SK-N-SH (cell line): ENCODE measurements at regions not wholly inside any gene's neighbourhood (a gene's known extent, or its start where the extent isn't known, plus 50 kb on each side); places are given as distances from the start of the nearest gene placed in this dataset.

Source experiments
- CTCF ChIA-PET: fragments of 300-600, 350-600 bp; formaldehyde crosslinking; extraction: SDS; loops from one replicate; lab custom pipeline; 2021; lab: Yijun Ruan, JAX
- POLR2A ChIA-PET: fragments of 350-600 bp; sonication (Branson Sonifier 250); formaldehyde crosslinking; extraction: SDS; loops from one replicate; lab custom pipeline; 2020; ENCODE audit warnings: antibody characterized with exemption, inconsistent platforms; lab: Yijun Ruan, JAX
- DNase-seq: peaks from one replicate; pipeline ENCODE4 v3.0.0; 2012
- H2AFZ ChIP-seq: fragments of 200-600 bp; sonication (generic); 2 replicates; pipeline ENCODE4 v1.8.1; 2016; ENCODE audit warnings: antibody characterized with exemption, mild to moderate bottlenecking, low read depth
- H3F3A ChIP-seq: fragments of 200-600 bp; sonication (generic); replicated peaks from 2 replicates; pipeline ENCODE3; 2016; ENCODE audit warnings: antibody characterized with exemption, mild to moderate bottlenecking; ENCODE audit not compliant: insufficient read depth
- H3K27ac ChIP-seq, 2 experiments: fragments of 200-500 bp in 1 of 2; fragments of 200-600 bp in 1 of 2; sonication (Bioruptor generic) in 1 of 2; sonication (generic), shearing (Covaris generic) in 1 of 2; 2 replicates each; pipeline versions ENCODE4 v1.5.1 to v1.6.1; 2014 to 2016; ENCODE audit warnings: low read depth in 2 of 2, inconsistent platforms in 1 of 2, low read length in 1 of 2, mild to moderate bottlenecking in 1 of 2, mixed read lengths in 1 of 2
- H3K27me3 ChIP-seq: fragments of 200-600 bp; sonication (generic), shearing (Covaris generic); 2 replicates; pipeline ENCODE4 v1.6.1; 2016; ENCODE audit warnings: mixed run types; ENCODE audit not compliant: insufficient read depth
- H3K36me3 ChIP-seq, 2 experiments: fragments of 200-500 bp in 1 of 2; fragments of 200-600 bp in 1 of 2; sonication (Bioruptor generic) in 1 of 2; sonication (generic) in 1 of 2; replicated peaks in 1 of 2; 2 replicates each; pipeline versions ENCODE3 to v1.5.1; 2014 to 2016; ENCODE audit warnings: low read length in 1 of 2, mild to moderate bottlenecking in 1 of 2; ENCODE audit not compliant: insufficient read depth in 2 of 2, control insufficient read depth in 1 of 2
- H3K4me1 ChIP-seq, 2 experiments: fragments of 200-500 bp in 1 of 2; fragments of 200-600 bp in 1 of 2; sonication (Bioruptor generic) in 1 of 2; sonication (generic), shearing (Covaris generic) in 1 of 2; 2 replicates each; pipeline versions ENCODE4 v1.5.1 to v1.6.1; 2014 to 2016; ENCODE audit warnings: low read depth in 1 of 2, low read length in 1 of 2, mixed run types in 1 of 2; ENCODE audit not compliant: insufficient read depth in 2 of 2, control insufficient read depth in 1 of 2
- H3K4me2 ChIP-seq: fragments of 200-600 bp; sonication (generic), shearing (Covaris generic); 2 replicates; pipeline ENCODE4 v1.6.1; 2017; ENCODE audit warnings: mixed run types
- H3K4me3 ChIP-seq, 2 experiments: fragments of 200-500 bp in 1 of 2; fragments of 200-600 bp in 1 of 2; sonication (Bioruptor generic) in 1 of 2; sonication (generic), shearing (Covaris generic) in 1 of 2; 2 replicates each; pipeline versions ENCODE4 v1.5.1 to v1.8.1; 2014 to 2016; ENCODE audit warnings: low read depth in 2 of 2, inconsistent platforms in 1 of 2, low read length in 1 of 2, mild to moderate bottlenecking in 1 of 2, mixed read lengths in 1 of 2, moderate library complexity in 1 of 2
- H3K79me2 ChIP-seq: fragments of 200-600 bp; sonication (generic); 2 replicates; pipeline ENCODE4 v1.8.1; 2017; ENCODE audit warnings: mild to moderate bottlenecking; ENCODE audit not compliant: insufficient read depth
- H3K9ac ChIP-seq: fragments of 200-600 bp; sonication (generic); 2 replicates; pipeline ENCODE4 v1.6.1; 2017; ENCODE audit warnings: mixed run types
- H3K9me2 ChIP-seq: fragments of 200-600 bp; sonication (generic); 2 replicates; pipeline ENCODE4 v1.6.1; 2017; ENCODE audit warnings: mixed run types
- H3K9me3 ChIP-seq: fragments of 200-600 bp; sonication (generic); 2 replicates; pipeline ENCODE4 v1.6.1; 2017; ENCODE audit warnings: mixed run types, mild to moderate bottlenecking, moderate library complexity
- H4K20me1 ChIP-seq: fragments of 200-600 bp; sonication (generic); 2 replicates; pipeline ENCODE4 v1.6.1; 2017; ENCODE audit warnings: mild to moderate bottlenecking, mixed run types; ENCODE audit not compliant: insufficient read depth
- CHD2 ChIP-seq: fragments of 150-350 bp; IDR thresholded peaks from 2 replicates; pipeline ENCODE4 v1.6.1; 2018; ENCODE audit warnings: low read length; ENCODE audit not compliant: partially characterized antibody
- ELF1 ChIP-seq: IDR thresholded peaks from 2 replicates; pipeline ENCODE4 v1.4.0; 2012
- FOSL2 ChIP-seq: IDR thresholded peaks from 2 replicates; pipeline ENCODE4 v1.4.0; 2012; ENCODE audit warnings: low read depth, mild to moderate bottlenecking, moderate library complexity, borderline replicate concordance
- JUND ChIP-seq: IDR thresholded peaks from 2 replicates; pipeline ENCODE4 v1.4.0; 2012
- MEF2A ChIP-seq: IDR thresholded peaks from 2 replicates; pipeline ENCODE4 v1.4.0; 2012; ENCODE audit warnings: low read depth, borderline replicate concordance
- RAD21 ChIP-seq: IDR thresholded peaks from 2 replicates; pipeline ENCODE4 v1.6.1; 2012; ENCODE audit warnings: mild to moderate bottlenecking, low read length
- RCOR1 ChIP-seq: fragments of 150-350 bp; IDR thresholded peaks from 2 replicates; pipeline ENCODE4 v1.6.1; 2017; ENCODE audit warnings: antibody characterized with exemption, low read length
- RXRA ChIP-seq: IDR thresholded peaks from 2 replicates; pipeline ENCODE4 v1.4.0; 2012; ENCODE audit warnings: low read depth, mild to moderate bottlenecking, borderline replicate concordance
- TAF1 ChIP-seq: IDR thresholded peaks from 2 replicates; pipeline ENCODE4 v1.6.1; 2012; ENCODE audit warnings: low read depth, mild to moderate bottlenecking, low read length, moderate library complexity, borderline replicate concordance
- TCF12 ChIP-seq: IDR thresholded peaks from 2 replicates; pipeline ENCODE4 v1.4.0; 2012
- YY1 ChIP-seq: IDR thresholded peaks from 2 replicates; pipeline ENCODE4 v1.4.0; 2012; ENCODE audit warnings: low read depth, mild to moderate bottlenecking
- WGBS: methylation state at CpG from one replicate; pipeline ENCODE4 v1.1.6; 2017; ENCODE audit warnings: low lambda C conversion rate; 5-methylcytosine and 5-hydroxymethylcytosine counted together
- TF ChIP-seq, protein P1 (sequence below): IDR thresholded peaks from 2 replicates; pipeline ENCODE4 v1.4.0; 2012; ENCODE audit warnings: low read depth, borderline replicate concordance
- TF ChIP-seq, protein P2 (sequence below): IDR thresholded peaks from 2 replicates; pipeline ENCODE4 v1.6.1; 2012; ENCODE audit warnings: mild to moderate bottlenecking, low read depth, low read length, moderate library complexity
- TF ChIP-seq, protein P3 (sequence below): fragments of 200-600 bp; sonication (generic); IDR thresholded peaks from 2 replicates; pipeline ENCODE4 v1.6.1; 2017; ENCODE audit warnings: antibody characterized with exemption, mild to moderate bottlenecking, moderate library complexity

DNA sequence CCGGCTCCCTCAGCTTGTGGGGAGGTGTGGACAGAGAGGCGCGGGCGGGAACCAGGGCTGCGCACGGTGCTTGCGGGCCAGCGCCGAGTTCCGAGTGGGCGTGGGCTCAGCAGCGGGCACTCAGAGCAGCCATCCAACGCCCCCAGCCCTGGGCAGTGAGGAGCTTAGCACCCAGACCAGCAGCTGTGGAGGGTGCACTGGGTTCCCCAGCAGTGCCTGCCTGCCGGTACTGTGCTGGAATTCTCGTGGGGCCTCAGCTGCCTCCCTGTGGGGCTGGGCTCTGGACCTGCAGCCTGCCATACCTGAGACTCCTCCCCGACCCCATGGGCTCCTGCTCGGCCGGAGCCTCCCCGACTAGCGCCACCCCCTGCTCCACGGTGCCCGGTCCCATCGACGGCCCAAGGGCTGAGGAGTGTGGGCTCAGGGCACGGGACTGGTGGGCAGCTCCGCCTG is 92.7 kb downstream of the MANEA start:
- H3K79me2 ChIP-seq, result no peaks in the 10 kb centered on the region
- no peak for DNase-seq
- ChIA-PET POLR2A (no interaction called here), CTCF (no interaction called here)
- no peaks in the 10 kb centered on the region for H3F3A ChIP-seq
- no peak overlapping the region for H3K27ac ChIP-seq
- H3K4me1 ChIP-seq, result no peaks in the 10 kb centered on the region
- H3K9ac ChIP-seq, result no peak overlapping the region
- no peak overlapping the region for H3K4me2 ChIP-seq
- WGBS, result 46% methylated on average over 5 of the region's 26 CpGs
- no peaks in the 10 kb centered on the region for H4K20me1 ChIP-seq
- TF ChIP-seq TAF1 (no peak), ELF1 (no peak), MEF2A (no peak), FOSL2 (no peak), CHD2 (no peak), TCF12 (no peak), RXRA (no peak), RAD21 (no peak), JUND (no peak), RCOR1 (no peak), YY1 (no peak)
- TF ChIP-seq, protein P1, sequence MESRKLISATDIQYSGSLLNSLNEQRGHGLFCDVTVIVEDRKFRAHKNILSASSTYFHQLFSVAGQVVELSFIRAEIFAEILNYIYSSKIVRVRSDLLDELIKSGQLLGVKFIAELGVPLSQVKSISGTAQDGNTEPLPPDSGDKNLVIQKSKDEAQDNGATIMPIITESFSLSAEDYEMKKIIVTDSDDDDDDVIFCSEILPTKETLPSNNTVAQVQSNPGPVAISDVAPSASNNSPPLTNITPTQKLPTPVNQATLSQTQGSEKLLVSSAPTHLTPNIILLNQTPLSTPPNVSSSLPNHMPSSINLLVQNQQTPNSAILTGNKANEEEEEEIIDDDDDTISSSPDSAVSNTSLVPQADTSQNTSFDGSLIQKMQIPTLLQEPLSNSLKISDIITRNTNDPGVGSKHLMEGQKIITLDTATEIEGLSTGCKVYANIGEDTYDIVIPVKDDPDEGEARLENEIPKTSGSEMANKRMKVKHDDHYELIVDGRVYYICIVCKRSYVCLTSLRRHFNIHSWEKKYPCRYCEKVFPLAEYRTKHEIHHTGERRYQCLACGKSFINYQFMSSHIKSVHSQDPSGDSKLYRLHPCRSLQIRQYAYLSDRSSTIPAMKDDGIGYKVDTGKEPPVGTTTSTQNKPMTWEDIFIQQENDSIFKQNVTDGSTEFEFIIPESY, result no peak
- TF ChIP-seq, protein P2, sequence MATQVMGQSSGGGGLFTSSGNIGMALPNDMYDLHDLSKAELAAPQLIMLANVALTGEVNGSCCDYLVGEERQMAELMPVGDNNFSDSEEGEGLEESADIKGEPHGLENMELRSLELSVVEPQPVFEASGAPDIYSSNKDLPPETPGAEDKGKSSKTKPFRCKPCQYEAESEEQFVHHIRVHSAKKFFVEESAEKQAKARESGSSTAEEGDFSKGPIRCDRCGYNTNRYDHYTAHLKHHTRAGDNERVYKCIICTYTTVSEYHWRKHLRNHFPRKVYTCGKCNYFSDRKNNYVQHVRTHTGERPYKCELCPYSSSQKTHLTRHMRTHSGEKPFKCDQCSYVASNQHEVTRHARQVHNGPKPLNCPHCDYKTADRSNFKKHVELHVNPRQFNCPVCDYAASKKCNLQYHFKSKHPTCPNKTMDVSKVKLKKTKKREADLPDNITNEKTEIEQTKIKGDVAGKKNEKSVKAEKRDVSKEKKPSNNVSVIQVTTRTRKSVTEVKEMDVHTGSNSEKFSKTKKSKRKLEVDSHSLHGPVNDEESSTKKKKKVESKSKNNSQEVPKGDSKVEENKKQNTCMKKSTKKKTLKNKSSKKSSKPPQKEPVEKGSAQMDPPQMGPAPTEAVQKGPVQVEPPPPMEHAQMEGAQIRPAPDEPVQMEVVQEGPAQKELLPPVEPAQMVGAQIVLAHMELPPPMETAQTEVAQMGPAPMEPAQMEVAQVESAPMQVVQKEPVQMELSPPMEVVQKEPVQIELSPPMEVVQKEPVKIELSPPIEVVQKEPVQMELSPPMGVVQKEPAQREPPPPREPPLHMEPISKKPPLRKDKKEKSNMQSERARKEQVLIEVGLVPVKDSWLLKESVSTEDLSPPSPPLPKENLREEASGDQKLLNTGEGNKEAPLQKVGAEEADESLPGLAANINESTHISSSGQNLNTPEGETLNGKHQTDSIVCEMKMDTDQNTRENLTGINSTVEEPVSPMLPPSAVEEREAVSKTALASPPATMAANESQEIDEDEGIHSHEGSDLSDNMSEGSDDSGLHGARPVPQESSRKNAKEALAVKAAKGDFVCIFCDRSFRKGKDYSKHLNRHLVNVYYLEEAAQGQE, result no peak
- TF ChIP-seq, protein P3, sequence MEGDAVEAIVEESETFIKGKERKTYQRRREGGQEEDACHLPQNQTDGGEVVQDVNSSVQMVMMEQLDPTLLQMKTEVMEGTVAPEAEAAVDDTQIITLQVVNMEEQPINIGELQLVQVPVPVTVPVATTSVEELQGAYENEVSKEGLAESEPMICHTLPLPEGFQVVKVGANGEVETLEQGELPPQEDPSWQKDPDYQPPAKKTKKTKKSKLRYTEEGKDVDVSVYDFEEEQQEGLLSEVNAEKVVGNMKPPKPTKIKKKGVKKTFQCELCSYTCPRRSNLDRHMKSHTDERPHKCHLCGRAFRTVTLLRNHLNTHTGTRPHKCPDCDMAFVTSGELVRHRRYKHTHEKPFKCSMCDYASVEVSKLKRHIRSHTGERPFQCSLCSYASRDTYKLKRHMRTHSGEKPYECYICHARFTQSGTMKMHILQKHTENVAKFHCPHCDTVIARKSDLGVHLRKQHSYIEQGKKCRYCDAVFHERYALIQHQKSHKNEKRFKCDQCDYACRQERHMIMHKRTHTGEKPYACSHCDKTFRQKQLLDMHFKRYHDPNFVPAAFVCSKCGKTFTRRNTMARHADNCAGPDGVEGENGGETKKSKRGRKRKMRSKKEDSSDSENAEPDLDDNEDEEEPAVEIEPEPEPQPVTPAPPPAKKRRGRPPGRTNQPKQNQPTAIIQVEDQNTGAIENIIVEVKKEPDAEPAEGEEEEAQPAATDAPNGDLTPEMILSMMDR, result no peak
- no peaks in the 10 kb centered on the region for H3K9me3 ChIP-seq
- no peaks in the 10 kb centered on the region for H3K27me3 ChIP-seq
- no peaks in the 10 kb centered on the region for H3K9me2 ChIP-seq
- no peak overlapping the region for H3K4me3 ChIP-seq
- H3K36me3 ChIP-seq, result no peaks in the 10 kb centered on the region
- no peak overlapping the region for H2AFZ ChIP-seq
